Chondrocyte (in vitro differentiated cells): ENCODE measurements at regions not wholly inside any gene's neighbourhood (a gene's known extent, or its start where the extent isn't known, plus 50 kb on each side); places are given as distances from the start of the nearest gene placed in this dataset.

ENCODE experiments used
- DNase-seq: peaks from one replicate; pipeline ENCODE4 v3.0.0; 2021; ENCODE audit warnings: mixed read lengths, low spot score
- H3K27ac Mint-ChIP-seq: one replicate; pipeline ENCODE4 v1.8.0; 2021; ENCODE audit warnings: mild to moderate bottlenecking, moderate library complexity, mixed read lengths; ENCODE audit not compliant: unreplicated experiment
- H3K27me3 Mint-ChIP-seq: 2 replicates; pipeline ENCODE4 v1.8.0; 2021; ENCODE audit warnings: low read depth, mixed read lengths
- H3K36me3 Mint-ChIP-seq: 2 replicates; pipeline ENCODE4 v1.8.0; 2021; ENCODE audit warnings: low read depth, mixed read lengths
- H3K4me1 Mint-ChIP-seq: 2 replicates; pipeline ENCODE4 v1.8.0; 2021; ENCODE audit warnings: low read depth, mild to moderate bottlenecking, mixed read lengths
- H3K4me3 Mint-ChIP-seq: one replicate; pipeline ENCODE4 v1.8.0; 2021; ENCODE audit warnings: mild to moderate bottlenecking, moderate library complexity, mixed read lengths; ENCODE audit not compliant: unreplicated experiment
- H3K9me3 Mint-ChIP-seq: 2 replicates; pipeline ENCODE4 v1.8.0; 2021; ENCODE audit warnings: low read depth, mixed read lengths
- CTCF ChIP-seq: fragments of 200-600 bp; sonication (generic); IDR thresholded peaks from 2 replicates; pipeline ENCODE4 v1.5.0; 2021; ENCODE audit warnings: antibody characterized with exemption, mild to moderate bottlenecking, moderate library complexity

GRCh38 chr9:73741316-73741715 lies 589.7 kb downstream of the ANXA1 start:
- Mint-ChIP-seq H3K27ac (no peak overlapping the region), H3K36me3 (no peaks in the 10 kb centered on the region), H3K9me3 (peaks cover 3% of the 10 kb centered on the region), H3K27me3 (peaks cover 7% of the 10 kb centered on the region), H3K4me1 (no peaks in the 10 kb centered on the region), H3K4me3 (no peak overlapping the region)
- no peak for DNase-seq
- no peak for TF ChIP-seq CTCF

GRCh38 chr9:73742412-73742811 lies 590.7 kb downstream of the ANXA1 start:
- Mint-ChIP-seq H3K27ac (no peak overlapping the region), H3K4me1 (no peaks in the 10 kb centered on the region), H3K9me3 (peaks cover 10% of the 10 kb centered on the region), H3K27me3 (peaks cover 3% of the 10 kb centered on the region), H3K36me3 (no peaks in the 10 kb centered on the region), H3K4me3 (no peak overlapping the region)
- DNase-seq, result no peak
- TF ChIP-seq CTCF, result no peak

GRCh38 chr9:73743826-73744225 lies 592.2 kb downstream of the ANXA1 start:
- Mint-ChIP-seq H3K9me3 (peaks cover 10% of the 10 kb centered on the region), H3K27ac (no peak overlapping the region), H3K27me3 (peaks cover 3% of the 10 kb centered on the region), H3K4me3 (no peak overlapping the region), H3K36me3 (no peaks in the 10 kb centered on the region), H3K4me1 (no peaks in the 10 kb centered on the region)
- no peak for DNase-seq
- TF ChIP-seq CTCF, result no peak

- peaks cover 3% of the 10 kb centered on the region for H3K27me3 Mint-ChIP-seq
- H3K4me1 Mint-ChIP-seq, result no peaks in the 10 kb centered on the region
- peaks cover 10% of the 10 kb centered on the region for H3K9me3 Mint-ChIP-seq
- H3K4me3 Mint-ChIP-seq, result no peak overlapping the region
- H3K27ac Mint-ChIP-seq, result no peak overlapping the region
- H3K36me3 Mint-ChIP-seq, result no peaks in the 10 kb centered on the region
- no peak for TF ChIP-seq CTCF
- DNase-seq, result no peak
These were observed 593.9 kb downstream of the ANXA1 start for GRCh38 chr9:73745598-73745997.

- H3K9me3 Mint-ChIP-seq, result no peaks in the 10 kb centered on the region
- TF ChIP-seq CTCF, result no peak
- H3K27me3 Mint-ChIP-seq, result peaks cover 2% of the 10 kb centered on the region
- H3K4me1 Mint-ChIP-seq, result no peaks in the 10 kb centered on the region
- no peaks in the 10 kb centered on the region for H3K36me3 Mint-ChIP-seq
- DNase-seq, result no peak
- no peak overlapping the region for H3K27ac Mint-ChIP-seq
- H3K4me3 Mint-ChIP-seq, result no peak overlapping the region
These were observed 601.5 kb downstream of the ANXA1 start for GRCh38 chr9:73753171-73753570.
